ENCODE measurements at regions not wholly inside any gene's neighbourhood (a gene's known extent, or its start where the extent isn't known, plus 50 kb on each side); places are given as distances from the start of the nearest gene placed in this dataset.

GRCh38 chr1:22323141-22323845 lies 128.4 kb upstream of the ZBTB40 start:
- ATAC-seq (ENCODE audit: insufficient read depth, low read depth) (no peak), DNase-seq (no peak)
- no peak overlapping the region for H3K9ac ChIP-seq (ENCODE audit: low read depth, low read length)
- H3K79me2 ChIP-seq (ENCODE audit: insufficient read depth, low read length) = no peaks in the 10 kb centered on the region
- no peaks in the 10 kb centered on the region for H3K36me3 ChIP-seq (ENCODE audit: insufficient read depth, low read length)
- H3K27me3 ChIP-seq (ENCODE audit: insufficient read depth, low read length, poor library complexity) = peaks cover 5% of the 10 kb centered on the region
- no peak overlapping the region for H2AFZ ChIP-seq (ENCODE audit: low read depth, low read length)
- no peak for TF ChIP-seq EZH2 (IDR thresholded peaks at IDR 0.05; ENCODE audit: borderline replicate concordance, low read depth, low read length, severe bottlenecking)
- no peak for TF ChIP-seq CTCF (IDR thresholded peaks at IDR 0.05; ENCODE audit: borderline replicate concordance, extremely low read depth, low read length, poor library complexity, severe bottlenecking)
- no peaks in the 10 kb centered on the region for H3K4me1 ChIP-seq (ENCODE audit: insufficient read depth, low read length)
- H3K27ac ChIP-seq (ENCODE audit: low read length) = no peak overlapping the region
- H3K4me2 ChIP-seq (ENCODE audit: insufficient read depth, low read length) = no peak overlapping the region
- no peak overlapping the region for H3K4me3 ChIP-seq (ENCODE audit: low read depth in 1 of 2, low read length in 2 of 2)
- no peaks in the 10 kb centered on the region for H3K9me3 ChIP-seq (ENCODE audit: insufficient read depth, low read length, severe bottlenecking)
- H4K20me1 ChIP-seq (ENCODE audit: insufficient read depth, low read length) = no peaks in the 10 kb centered on the region; the same call in 1 of the 2 replicates

DNA sequence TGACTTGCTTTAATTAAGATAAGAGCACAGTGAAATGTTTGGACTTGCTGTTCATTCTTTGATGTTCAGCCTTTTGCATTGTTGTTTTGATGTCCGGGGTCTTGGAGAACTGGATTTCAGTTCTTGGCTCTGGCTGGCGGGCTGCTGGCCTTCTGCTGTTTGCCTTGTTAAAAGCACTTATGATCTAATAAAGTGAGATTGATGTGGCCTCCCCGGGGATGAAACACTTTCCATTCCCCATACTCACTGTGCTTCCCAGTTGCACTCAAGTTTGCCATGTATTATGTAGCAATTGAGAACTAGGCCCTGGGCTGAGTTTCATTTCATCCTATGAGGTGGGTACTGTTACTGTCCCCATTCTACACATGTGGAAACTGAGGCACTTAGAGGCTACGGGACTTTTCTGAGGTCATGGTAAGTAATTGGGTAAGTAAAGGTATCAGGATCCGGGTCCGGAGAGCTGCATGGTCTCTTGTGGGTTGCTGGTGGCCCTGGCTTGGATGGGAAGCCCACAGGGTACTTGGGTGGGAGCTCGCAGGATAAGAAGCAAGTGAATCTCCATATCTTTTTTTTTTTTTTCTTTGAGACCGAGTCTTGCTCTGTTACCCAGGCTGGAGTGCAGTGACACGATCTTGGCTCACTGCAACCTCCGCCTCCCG lies 127.7 kb upstream of the ZBTB40 start:
- no peaks in the 10 kb centered on the region for H3K4me1 ChIP-seq (ENCODE audit: insufficient read depth, low read length)
- H3K27ac ChIP-seq (ENCODE audit: low read length) = no peak overlapping the region
- H3K4me2 ChIP-seq (ENCODE audit: insufficient read depth, low read length) = no peak overlapping the region
- H4K20me1 ChIP-seq (ENCODE audit: insufficient read depth, low read length) = no peaks in the 10 kb centered on the region; the same call in 1 of the 2 replicates
- ATAC-seq (ENCODE audit: insufficient read depth, low read depth) (no peak), DNase-seq (no peak)
- H3K36me3 ChIP-seq (ENCODE audit: insufficient read depth, low read length) = no peaks in the 10 kb centered on the region
- H3K9ac ChIP-seq (ENCODE audit: low read depth, low read length) = no peak overlapping the region
- H3K27me3 ChIP-seq (ENCODE audit: insufficient read depth, low read length, poor library complexity) = peaks cover 5% of the 10 kb centered on the region
- H3K79me2 ChIP-seq (ENCODE audit: insufficient read depth, low read length) = no peaks in the 10 kb centered on the region
- TF ChIP-seq CTCF (IDR thresholded peaks at IDR 0.05; ENCODE audit: borderline replicate concordance, extremely low read depth, low read length, poor library complexity, severe bottlenecking) = no peak
- TF ChIP-seq EZH2 (IDR thresholded peaks at IDR 0.05; ENCODE audit: borderline replicate concordance, low read depth, low read length, severe bottlenecking) = no peak
- no peak overlapping the region for H3K4me3 ChIP-seq (ENCODE audit: low read depth in 1 of 2, low read length in 2 of 2)
- H3K9me3 ChIP-seq (ENCODE audit: insufficient read depth, low read length, severe bottlenecking) = no peaks in the 10 kb centered on the region
- H2AFZ ChIP-seq (ENCODE audit: low read depth, low read length) = no peak overlapping the region

- Histone ChIP-seq H3K4me3 (ENCODE audit: low read depth in 1 of 2, low read length in 2 of 2) (no peak overlapping the region), H4K20me1 (ENCODE audit: insufficient read depth, low read length) (0 out of 2 replicates have a peak, but pooled peaks cover 2% of the 10 kb centered on the region), H3K9ac (ENCODE audit: low read depth, low read length) (no peak overlapping the region), H3K36me3 (ENCODE audit: insufficient read depth, low read length) (no peaks in the 10 kb centered on the region), H3K4me1 (ENCODE audit: insufficient read depth, low read length) (no peaks in the 10 kb centered on the region), H3K4me2 (ENCODE audit: insufficient read depth, low read length) (no peak overlapping the region), H3K79me2 (ENCODE audit: insufficient read depth, low read length) (no peaks in the 10 kb centered on the region), H2AFZ (ENCODE audit: low read depth, low read length) (no peak overlapping the region), H3K9me3 (ENCODE audit: insufficient read depth, low read length, severe bottlenecking) (no peaks in the 10 kb centered on the region), H3K27ac (ENCODE audit: low read length) (no peak overlapping the region), H3K27me3 (ENCODE audit: insufficient read depth, low read length, poor library complexity) (peaks cover 9% of the 10 kb centered on the region)
- DNase-seq = no peak
- no peak for TF ChIP-seq CTCF (IDR thresholded peaks at IDR 0.05; ENCODE audit: borderline replicate concordance, extremely low read depth, low read length, poor library complexity, severe bottlenecking)
- no peak for TF ChIP-seq EZH2 (IDR thresholded peaks at IDR 0.05; ENCODE audit: borderline replicate concordance, low read depth, low read length, severe bottlenecking)
- ATAC-seq (ENCODE audit: insufficient read depth, low read depth) = no peak
Observed at GRCh38 chr1:22325531-22326371, 125.9 kb upstream of the ZBTB40 start.
